ENCODE measurements at regions not wholly inside any gene's neighbourhood (a gene's known extent, or its start where the extent isn't known, plus 50 kb on each side); places are given as distances from the start of the nearest gene placed in this dataset.

- TF ChIP-seq GATA2 (CRISPR knock-in tag; IDR thresholded peaks at IDR 0.05) (no peak), TCF12 (IDR thresholded peaks at IDR 0.05) (no peak), EP300 (IDR thresholded peaks at IDR 0.05; ENCODE audit: borderline replicate concordance in 1 of 2, low read depth in 1 of 2, low read length in 1 of 2) (no peak), GABPA (IDR thresholded peaks at IDR 0.05; ENCODE audit: low read depth) (no peak), SMC3 (IDR thresholded peaks at IDR 0.05; ENCODE audit: low read depth, low read length) (no peak), REST (IDR thresholded peaks at IDR 0.05; ENCODE audit: low read depth, low read length) (no peak), PBX3 (IDR thresholded peaks at IDR 0.05) (peak; percentile 47; the same call in 1 of the 2 replicates), USF2 (IDR thresholded peaks at IDR 0.05; ENCODE audit: borderline replicate concordance, low read depth, low read length) (no peak), FOXJ3 (CRISPR knock-in tag; IDR thresholded peaks at IDR 0.05) (no peak)
Observed at GRCh38 chr5:106277540-106278096, 1393.1 kb downstream of the EFNA5 start.
